ENCODE measurements at regions not wholly inside any gene's neighbourhood (a gene's known extent, or its start where the extent isn't known, plus 50 kb on each side); places are given as distances from the start of the nearest gene placed in this dataset.
A peak's percentile ranks its signal among the peaks of the same experiment; 100 is the strongest.

GRCh38 chr17:77456951-77457548 is 316.3 kb downstream of the SEC14L1 start (continued):
- no peak for TF ChIP-seq TCF7 (CRISPR knock-in tag; IDR thresholded peaks at IDR 0.05; ENCODE audit: low read depth)
- TF ChIP-seq ATF6 (CRISPR knock-in tag; IDR thresholded peaks at IDR 0.05): no peak

GRCh38 chr17:77457572-77458201 is 316.9 kb downstream of the SEC14L1 start:
- CTCF ChIA-PET: interaction anchor here (1.2 to 1.8 kb wide), 2 partner anchors 8 to 28 kb away, joined by 3 to 6 read pairs; no protein-coding TSS in a partner anchor

More at GRCh38 chr17:77457572-77458201, 316.9 kb downstream of the SEC14L1 start:
- ATAC-seq: no peak
- POLR2A ChIA-PET: no interaction called here
- H3K4me1 Mint-ChIP-seq: peaks cover 74% of the 10 kb centered on the region
- no peak overlapping the region for H3K4me3 Mint-ChIP-seq
- TF ChIP-seq ZNF219 (CRISPR knock-in tag; IDR thresholded peaks at IDR 0.05; ENCODE audit: borderline replicate concordance) (no peak), ZNF423 (CRISPR knock-in tag; IDR thresholded peaks at IDR 0.05) (no peak), ZSCAN18 (CRISPR knock-in tag; IDR thresholded peaks at IDR 0.05) (no peak), ESRRA (CRISPR knock-in tag; IDR thresholded peaks at IDR 0.05; ENCODE audit: borderline replicate concordance) (no peak), TEAD4 (CRISPR knock-in tag; IDR thresholded peaks at IDR 0.05) (no peak), ATF3 (CRISPR knock-in tag; conservative IDR thresholded peaks at IDR 0.05) (no peak), IRF2 (CRISPR knock-in tag; IDR thresholded peaks at IDR 0.05; ENCODE audit: borderline replicate concordance, low read depth) (no peak), E2F4 (CRISPR knock-in tag; IDR thresholded peaks at IDR 0.05; ENCODE audit: borderline replicate concordance, low read depth) (no peak), FOXP4 (CRISPR knock-in tag; IDR thresholded peaks at IDR 0.05) (no peak), ZNF512 (CRISPR knock-in tag; IDR thresholded peaks at IDR 0.05; ENCODE audit: borderline replicate concordance) (no peak), NFYB (CRISPR knock-in tag; conservative IDR thresholded peaks at IDR 0.05; ENCODE audit: low read depth) (no peak), E2F5 (CRISPR knock-in tag; IDR thresholded peaks at IDR 0.05) (no peak), ZNF263 (CRISPR knock-in tag; IDR thresholded peaks at IDR 0.05; ENCODE audit: low read depth) (no peak), ZNF425 (CRISPR knock-in tag; conservative IDR thresholded peaks at IDR 0.05) (no peak), ZBTB21 (CRISPR knock-in tag; IDR thresholded peaks at IDR 0.05; ENCODE audit: borderline replicate concordance) (no peak), TEAD1 (CRISPR knock-in tag; IDR thresholded peaks at IDR 0.05) (no peak), KAT7 (CRISPR knock-in tag; IDR thresholded peaks at IDR 0.05; ENCODE audit: borderline replicate concordance) (no peak), NFE2L1 (CRISPR knock-in tag; IDR thresholded peaks at IDR 0.05) (no peak)
- H3K27me3 Mint-ChIP-seq (ENCODE audit: low read depth): no peaks in the 10 kb centered on the region
- H3K9me3 Mint-ChIP-seq: no peaks in the 10 kb centered on the region
- peak overlapping the region; percentile 91 for H3K27ac Mint-ChIP-seq
- no peak for DNase-seq (ENCODE audit: low spot score)
- H3K36me3 Mint-ChIP-seq: no peaks in the 10 kb centered on the region

All from WTC11 (cell line).